ENCODE measurements at regions not wholly inside any gene's neighbourhood (a gene's known extent, or its start where the extent isn't known, plus 50 kb on each side); places are given as distances from the start of the nearest gene placed in this dataset.

DNA sequence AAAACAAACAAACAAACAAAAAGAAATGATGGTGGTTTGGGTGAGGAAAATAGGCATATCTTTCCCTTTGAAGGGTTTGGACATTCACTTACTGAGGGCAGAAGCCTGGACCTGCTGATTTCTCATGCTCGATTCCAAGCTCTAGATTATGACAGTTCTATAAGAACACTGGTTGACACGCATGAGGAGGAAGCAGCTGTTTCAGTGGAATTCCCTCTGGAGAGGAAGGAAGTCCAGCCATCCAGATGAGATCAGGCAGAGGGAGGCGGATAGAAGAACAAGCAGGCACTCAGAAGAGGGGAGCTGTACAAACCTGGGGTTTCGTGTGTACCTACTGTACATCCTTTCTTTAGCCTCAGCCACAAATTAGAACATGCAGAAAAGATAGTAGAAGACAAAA is 691.9 kb downstream of the INHBA start:
- no peak for DNase-seq (ENCODE audit: low read depth)

DNA sequence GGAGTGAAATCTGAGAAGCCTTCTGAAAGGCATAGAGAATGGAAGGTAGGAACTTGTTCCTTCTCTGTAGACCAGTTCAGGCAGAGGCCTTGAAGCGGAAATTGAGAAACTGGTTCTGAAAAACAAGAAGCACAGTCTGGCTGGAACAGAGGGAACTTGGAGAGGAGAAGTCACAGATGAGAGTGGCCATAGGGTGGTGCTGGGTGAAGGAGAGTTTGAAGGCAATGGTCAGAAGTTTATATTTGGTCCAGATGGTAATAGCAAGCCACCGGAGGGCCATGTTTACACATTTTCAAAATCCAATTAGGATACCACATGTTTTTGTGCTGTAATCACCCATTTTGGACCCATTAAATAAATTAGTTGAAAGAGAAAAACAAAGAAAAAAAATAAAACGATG is 692.5 kb downstream of the INHBA start:
- DNase-seq (ENCODE audit: low read depth) = no peak

DNA sequence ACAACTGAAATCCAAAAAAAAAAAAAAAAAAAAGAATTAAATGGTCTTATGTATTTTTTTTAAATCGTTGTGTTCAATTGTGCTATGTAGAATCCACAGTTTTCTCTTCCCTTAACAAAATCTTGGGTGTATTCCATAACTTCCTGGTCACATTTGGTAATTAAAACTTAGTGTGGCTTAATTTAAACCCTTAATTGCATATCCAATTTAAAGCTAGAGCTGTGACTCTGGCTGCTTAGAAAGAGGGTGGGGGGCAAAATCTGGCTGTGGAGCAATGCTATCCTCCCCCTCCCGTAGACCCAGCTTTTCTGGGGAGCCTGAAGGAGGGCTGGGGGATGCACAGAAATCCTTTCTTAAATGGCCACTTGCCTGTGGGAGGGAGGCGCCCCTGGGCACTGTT is 695.1 kb downstream of the INHBA start:
- no peak for DNase-seq (ENCODE audit: low read depth)

DNA sequence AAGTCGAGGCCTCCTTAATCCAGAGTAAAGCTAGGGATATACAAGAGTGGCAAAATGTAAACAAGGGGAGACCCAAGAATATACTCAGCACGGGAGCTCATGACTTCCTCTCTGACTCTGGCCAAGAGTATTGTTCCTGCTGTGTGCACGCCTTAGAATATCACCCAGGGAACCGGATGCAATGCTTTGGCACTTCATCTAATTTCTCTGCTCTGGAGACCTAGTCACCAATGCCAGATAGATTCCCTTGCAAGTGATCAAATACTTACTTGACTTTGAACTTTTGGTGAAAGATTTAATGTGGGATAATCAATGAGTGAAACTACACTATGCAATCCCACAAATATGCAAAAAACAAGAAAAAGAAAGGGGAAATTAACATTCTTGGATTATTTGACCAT is 695.5 kb downstream of the INHBA start:
- no peak for DNase-seq (ENCODE audit: low read depth)

DNA sequence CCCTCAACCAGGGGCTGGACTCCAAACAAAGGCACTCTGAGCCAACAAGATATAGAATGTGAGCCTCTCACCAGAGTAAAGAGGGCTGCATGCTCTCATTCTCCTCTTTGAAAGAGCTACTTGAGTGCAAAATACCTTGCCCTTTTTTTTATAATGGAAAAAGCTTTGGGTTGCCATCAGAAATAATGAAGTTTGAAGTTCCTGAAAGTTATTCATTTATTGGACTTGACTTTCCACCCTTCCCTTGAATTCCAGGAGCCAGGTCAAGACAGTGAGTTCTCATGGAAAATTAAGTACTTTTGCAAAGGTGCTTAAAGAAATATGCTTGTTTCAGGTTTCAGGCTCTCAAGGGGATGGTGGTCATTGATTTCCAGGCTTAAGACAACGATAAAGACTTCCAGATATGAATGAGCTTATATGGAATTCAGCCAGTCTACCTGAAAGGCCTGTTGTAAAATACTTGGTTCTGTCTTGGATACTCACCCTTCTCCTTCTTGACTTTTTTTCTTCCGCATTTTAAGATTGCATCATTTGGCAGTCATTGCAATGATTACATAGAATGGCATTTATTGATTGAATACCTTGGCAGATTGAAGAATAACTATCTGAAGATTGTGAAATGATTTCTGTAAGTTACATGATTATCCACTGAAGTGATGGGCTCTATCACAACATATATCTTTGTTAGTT is 696.4 kb downstream of the INHBA start:
- DNase-seq (ENCODE audit: low read depth) = no peak

DNA sequence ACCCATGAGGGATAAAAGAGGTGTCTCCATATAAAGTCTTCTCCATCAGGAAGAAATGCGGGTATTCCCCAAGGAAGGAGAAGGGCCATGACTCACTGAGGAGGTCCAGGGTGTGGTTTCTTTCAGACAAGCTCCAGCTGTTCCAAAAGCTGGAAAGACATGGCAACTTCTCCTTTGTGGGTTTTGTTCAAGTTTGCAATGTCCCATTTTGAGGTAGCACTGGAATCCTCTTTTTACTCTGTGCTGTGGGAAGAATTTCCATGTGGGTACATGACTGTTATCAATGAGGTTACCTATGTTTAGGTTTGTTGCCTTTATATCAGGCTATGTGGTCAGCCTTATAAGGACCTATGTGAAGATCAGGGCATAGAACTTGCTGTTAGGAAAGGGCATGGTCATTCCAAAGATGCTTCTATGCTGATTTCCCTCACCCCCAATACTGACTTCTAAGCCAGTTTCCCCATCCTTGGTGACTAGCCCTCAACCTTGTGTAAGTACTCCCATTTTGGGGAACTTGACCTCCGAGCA is 697.5 kb downstream of the INHBA start:
- peak; percentile 83 for DNase-seq (ENCODE audit: low read depth)

DNA sequence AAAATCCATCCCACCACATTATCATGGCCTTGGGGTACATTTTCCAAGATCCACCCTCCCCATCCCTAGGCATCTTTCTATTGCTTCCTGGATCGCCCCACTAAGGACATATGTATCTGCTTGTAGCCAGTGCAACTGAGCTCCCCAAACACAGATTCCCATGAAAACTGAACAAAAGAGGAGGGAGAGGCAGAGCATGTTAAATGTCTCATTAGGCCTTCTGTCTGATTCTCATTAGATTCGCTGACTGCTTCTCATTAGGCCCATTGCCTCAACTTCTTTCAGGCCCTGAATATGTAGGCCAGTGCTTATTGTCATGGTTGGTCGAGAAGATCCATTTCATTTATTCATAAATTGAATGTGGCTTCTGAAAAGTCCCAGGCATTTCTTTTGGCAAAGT is 698.9 kb downstream of the INHBA start:
- no peak for DNase-seq (ENCODE audit: low read depth)

DNA sequence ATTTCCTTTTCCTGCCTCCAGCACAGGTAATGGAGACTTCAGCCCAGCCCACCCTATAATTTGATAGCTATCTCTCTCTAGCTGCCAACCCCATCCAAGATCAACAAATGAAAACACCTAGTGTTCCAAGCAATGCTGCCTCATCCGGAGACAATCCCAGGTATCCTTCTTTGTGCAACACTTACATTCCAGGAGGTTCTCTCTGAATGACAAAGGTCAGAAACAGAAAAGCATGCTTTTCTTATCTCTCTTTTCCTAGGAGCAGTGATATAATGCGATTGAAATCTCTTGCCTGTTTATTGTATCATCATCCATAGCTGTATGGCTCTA is 699.3 kb downstream of the INHBA start:
- DNase-seq (ENCODE audit: low read depth) = no peak

DNA sequence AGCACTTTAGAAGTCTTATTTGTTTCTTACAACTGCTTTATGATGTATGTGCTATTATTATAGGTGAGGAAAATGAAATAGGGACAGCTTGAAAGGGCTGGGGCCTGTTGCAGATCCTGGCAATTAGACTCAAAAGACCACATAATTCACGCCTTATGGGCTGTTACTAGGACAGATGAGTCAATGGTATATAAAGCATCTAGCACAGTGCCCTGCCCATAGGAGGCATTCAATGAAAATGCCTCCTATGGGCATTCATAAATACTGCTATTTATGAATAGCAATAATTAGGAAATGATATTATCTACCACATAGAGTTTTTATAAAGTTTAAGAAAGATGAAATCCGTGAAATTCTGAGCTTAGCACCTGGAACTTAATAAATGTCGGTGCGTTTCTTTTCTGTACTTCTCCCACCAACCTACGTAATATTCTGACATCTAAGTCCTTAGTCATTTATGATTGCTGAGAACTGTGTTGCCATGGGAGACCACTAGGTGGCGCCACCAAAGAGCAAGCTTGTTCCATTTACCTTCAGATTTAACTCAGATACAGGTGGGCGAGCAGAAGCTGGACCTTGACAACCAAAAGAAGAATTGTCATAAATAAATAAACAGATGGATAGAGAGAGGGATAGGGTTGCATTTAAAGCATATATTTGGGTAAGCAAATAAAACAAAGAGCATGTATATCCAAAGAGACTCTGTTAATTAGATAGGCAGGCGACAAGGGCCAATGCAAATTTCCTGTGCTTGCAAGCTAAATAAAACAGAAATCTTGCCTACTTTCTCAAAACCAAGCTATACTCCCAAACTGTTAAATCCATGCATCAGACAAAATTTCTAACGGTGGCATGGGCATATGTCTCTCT is 699.9 kb downstream of the INHBA start:
- peak; percentile 24 for DNase-seq (ENCODE audit: low read depth)

DNA sequence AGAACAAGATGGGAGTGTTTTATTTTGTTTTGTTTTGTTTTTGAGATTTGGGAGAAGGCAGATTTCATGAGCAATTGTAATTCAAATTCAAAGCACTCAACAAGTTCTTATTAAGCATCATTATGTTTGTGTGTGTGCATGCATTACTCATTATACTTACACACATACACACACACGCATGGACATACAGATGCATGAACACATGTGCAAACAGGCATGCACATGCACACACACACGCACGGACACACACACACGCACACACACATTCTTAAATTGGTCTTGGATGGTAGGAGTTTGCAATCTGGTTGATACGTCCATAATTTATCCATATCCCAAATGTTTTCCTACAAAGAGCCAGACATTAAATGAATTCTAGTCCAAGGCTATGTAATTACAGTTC is 702.8 kb downstream of the INHBA start:
- DNase-seq (ENCODE audit: low read depth) = no peak

DNA sequence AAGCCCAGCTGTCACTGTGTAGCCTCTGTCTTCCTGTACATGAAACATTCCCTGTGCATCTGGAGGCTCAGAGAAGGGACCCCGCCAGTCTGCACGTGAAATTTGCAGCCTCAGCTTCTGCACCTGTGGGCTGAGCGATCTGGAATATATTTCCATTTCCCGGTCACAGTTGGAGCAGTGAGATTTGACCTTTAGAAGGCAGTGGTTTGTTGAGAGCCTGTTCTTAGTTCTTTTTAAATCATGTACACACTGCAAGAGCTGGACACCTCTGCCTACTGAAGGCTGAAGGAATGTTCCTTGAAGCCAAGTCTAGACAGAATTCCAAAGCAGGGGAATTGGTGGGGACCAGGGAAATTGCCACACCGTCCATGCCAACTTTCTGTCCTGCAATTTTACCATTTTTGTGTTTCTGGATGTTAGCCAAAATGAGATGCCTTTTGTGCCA is 706.6 kb downstream of the INHBA start:
- DNase-seq (ENCODE audit: low read depth) = no peak

DNA sequence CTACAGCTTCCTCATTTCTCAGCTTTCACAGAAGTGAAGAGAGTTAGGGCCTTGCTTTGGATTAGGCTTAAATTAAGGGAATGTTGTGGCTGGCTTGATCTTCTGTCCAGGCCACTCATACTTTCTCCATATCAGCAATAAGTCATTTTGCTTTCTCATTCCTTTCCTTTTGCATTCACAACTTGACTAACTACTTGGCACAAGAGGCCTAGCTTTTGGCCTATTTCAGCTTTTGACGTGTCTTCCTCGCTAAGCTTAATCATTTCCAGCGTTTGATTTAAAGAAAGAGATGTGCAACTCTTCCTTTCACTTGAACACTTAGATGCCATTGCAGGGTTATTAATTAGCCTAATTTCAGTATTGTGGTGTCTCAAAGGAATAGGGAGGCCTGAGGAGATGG is 712.0 kb downstream of the INHBA start:
- no peak for DNase-seq (ENCODE audit: low read depth)

DNA sequence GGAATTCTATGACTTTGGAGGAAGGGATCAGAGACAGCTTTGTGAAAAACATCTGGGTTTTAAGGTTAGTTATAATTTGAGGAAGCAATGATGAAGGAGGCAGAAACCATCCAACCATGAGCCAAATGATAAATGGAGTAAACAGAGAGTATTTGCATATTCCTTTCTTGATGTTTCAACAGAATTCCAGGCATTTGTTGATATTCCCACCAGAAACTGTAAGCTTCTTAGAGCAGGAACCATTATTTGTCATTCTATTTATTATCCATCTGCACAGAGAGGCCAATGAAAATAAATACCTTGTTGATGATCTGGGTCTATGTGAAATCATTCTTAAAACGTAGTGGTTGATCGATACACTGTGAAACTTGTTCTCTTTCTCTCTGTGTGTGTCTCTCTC is 715.3 kb downstream of the INHBA start:
- DNase-seq (ENCODE audit: low read depth) = no peak

DNA sequence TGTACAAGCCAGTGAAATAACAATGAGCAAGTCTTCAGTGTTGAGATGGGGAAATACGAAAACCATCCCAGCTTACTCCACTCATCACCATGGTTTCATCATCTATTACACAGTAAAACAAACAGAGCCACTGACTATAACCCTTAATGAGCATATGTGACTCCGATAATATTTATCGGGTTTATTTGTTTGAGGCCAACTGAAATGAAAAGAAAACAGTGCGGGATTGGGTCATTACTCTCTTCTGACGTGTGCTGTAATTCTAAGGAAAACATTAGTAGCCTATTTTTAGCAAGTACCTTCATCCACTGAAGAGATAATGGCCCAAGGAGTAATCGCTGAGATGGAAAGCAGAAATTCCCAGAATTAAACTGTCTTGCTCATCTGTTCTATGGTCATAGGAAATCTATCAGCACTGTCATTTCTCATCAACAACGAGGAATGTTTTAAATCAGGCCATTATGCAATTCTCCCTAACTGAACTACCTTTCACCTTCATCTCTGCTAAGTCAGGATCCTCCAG is 716.5 kb downstream of the INHBA start:
- peak; percentile 51 for DNase-seq (ENCODE audit: low read depth)

DNA sequence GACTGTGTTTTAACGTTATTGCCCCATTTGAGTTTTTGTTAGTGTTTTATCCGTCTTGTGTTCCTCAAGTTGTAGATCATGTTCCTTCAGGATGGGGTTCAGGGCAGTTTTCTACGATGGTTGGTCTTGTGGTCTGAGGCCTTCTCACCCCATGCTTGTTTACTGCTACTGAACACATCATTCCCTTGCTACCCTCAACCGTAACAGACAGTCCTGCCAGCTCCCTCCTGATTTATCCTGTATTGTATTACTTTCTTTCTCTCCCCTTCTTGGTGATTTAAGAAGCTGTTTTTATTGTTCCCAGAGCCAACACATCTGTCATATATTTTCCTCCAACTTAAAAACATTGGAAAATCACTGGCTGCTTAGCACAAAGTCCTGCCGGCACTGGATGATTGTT is 719.8 kb downstream of the INHBA start:
- no peak for DNase-seq (ENCODE audit: low read depth)

DNA sequence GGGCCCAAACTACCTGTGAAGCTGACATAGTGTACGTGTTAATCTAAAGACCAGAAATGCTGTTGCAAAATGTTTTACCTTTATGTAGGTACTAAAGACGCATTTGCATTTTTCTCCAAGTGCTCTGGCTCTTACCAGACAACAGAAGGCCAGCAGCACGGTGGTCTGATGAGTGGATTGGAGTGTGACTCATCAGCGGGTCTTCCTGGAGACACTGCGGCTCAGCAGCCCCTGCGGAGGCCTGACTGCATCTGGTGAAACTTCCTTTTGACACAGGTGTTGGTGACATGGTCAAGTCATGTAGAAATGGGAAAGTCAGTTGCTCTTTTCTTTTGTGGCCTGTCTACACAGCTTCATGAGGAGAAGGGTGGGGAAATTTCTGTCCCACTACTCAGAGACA is 723.6 kb downstream of the INHBA start:
- DNase-seq (ENCODE audit: low read depth) = peak; percentile 37

DNA sequence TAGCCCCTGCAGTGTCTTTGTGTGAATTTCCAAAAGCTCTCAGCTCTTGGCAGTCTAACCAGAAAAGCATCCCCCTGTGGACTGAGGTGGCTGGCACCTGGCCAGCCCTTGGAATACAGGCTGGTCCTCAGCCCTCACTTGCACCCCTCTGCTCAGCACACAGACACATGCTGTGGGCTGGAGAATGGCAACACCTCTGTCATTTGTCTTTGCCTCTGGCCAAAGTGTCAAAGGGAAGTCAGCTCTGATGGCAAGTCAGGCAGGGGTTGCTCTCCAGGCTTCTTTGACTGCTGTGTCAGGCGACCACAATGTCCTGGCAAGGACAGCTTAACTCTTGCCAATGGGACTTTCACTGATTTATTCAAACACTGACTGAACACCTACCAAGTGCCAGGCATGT is 724.8 kb downstream of the INHBA start:
- DNase-seq (ENCODE audit: low read depth) = no peak

DNA sequence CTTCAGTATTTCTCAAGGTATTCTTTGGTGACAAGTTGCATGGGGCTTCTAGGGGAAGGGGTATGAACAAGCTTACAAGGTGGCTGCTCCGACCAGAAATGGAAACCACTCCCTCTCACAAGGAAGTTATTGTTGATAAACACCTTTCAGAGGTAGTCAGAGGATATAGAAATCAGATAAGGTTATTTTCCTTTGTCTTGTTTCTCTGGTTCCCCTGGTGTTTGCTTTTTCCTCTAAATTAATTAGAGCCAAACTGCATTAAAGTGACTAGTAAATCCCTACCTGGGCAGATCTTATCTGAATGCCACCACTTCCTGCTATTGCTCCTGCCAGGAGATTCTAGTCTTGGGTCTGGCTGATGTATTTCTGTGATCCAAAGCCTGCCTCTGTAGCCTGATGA is 725.4 kb downstream of the INHBA start:
- DNase-seq (ENCODE audit: low read depth) = no peak

DNA sequence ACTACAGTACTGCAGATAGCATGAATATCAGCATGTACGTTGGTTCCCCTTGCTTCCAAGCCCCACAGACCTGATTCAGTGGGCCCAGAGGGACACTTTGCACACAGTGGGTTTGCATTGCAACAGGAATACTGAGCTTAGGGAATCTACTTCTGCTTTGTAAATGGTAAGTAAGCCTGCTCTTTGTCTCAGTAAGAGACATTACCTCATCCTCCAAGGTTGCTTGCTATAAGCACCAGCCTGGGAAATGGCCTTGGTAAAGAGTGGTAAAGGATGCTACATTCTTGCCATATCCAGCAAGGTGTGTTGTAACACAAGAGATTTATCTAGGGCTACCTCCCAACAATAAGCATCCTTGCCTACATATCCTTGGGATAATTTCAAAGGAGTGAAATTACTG is 730.5 kb downstream of the INHBA start:
- no peak for DNase-seq (ENCODE audit: low read depth)

DNA sequence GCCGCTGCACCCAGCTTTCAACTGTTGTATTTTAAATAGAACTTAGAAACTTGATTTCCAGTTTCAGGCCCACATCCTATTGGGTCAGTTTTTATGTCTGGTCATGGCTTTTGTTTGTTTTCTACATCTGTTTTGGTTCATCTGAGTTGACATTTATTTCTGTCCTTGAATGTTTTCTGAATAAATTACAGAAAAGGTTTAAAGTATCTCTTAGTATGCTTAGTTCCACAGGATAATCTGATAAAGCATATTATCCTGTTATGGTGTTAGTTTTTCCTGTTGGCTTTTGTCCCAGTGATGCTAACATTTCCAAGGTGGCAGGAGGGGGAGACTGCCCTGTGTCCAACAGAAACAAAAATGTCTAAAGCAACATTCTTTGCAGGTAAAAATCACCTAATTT is 733.2 kb downstream of the INHBA start:
- no peak for DNase-seq (ENCODE audit: low read depth)

DNA sequence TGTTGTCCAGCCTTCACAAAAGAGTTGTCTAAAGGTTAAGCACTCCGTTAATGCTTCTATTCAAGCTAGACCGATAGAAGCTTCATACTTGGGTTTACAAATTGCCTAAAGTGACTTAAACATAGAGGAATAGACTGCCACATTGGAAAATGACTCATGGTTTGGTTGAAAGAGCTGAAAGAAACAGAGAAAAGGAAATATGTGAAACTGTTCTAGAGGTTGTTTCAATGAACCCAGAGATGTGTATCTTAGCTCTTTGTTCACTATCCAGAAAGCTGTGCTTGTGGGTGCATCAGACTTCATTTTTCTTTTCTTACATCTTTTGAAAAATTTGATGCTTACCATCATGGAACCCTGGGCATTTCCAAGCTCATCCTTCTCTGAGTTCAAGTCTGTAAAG is 736.2 kb downstream of the INHBA start:
- DNase-seq (ENCODE audit: low read depth) = no peak

DNA sequence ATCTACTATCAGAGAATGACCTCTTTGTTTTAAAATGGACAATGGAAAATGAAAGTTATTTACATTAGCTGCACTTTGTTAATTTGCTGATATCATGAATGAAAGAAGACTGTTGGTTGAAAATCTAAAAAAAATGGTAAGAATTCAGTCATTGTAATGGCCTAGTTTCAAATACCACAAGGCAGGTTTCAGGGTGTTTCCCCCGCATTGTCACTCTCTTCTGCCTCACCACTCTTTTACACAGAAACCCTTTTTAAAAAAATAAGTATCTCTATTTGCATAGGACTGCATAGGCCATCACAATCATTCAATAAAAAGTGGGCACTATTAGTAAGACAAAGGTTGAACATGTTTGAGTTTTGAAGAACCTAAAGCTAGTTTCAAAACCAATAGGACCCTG is 737.1 kb downstream of the INHBA start:
- DNase-seq (ENCODE audit: low read depth) = no peak

DNA sequence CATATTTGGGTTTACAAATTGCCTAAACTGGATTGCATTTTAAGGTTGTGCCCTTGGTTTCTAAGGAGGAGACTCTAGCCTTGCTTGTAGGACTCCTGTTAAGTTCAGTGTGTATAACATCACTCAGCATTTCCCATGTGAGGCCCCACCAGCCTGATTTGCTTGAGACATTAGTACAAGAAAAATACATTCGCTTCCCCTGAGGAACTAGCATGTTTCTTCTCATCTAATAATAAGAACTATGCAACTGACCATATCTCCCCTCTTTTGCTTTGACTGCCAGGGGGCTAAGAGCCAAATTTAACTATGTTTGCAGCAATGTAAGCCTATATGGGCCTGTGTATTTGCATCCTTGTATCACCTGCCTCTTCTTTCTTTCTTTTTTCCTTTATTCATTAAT is 737.9 kb downstream of the INHBA start:
- no peak for DNase-seq (ENCODE audit: low read depth)

Data from HT1080 (cell line).